ENCODE measurements at regions not wholly inside any gene's neighbourhood (a gene's known extent, or its start where the extent isn't known, plus 50 kb on each side); places are given as distances from the start of the nearest gene placed in this dataset.

GRCh38 chr19:30897553-30897952, 451.7 kb downstream of the TSHZ3 start:
- no peaks in the 10 kb centered on the region for H3K4me1 ChIP-seq (ENCODE audit: control insufficient read depth in 1 of 2, insufficient read depth in 2 of 2, low read length in 2 of 2)
- no peak overlapping the region for H3K27ac ChIP-seq (ENCODE audit: low read depth, low read length)
- no peaks in the 10 kb centered on the region for H3K9me3 ChIP-seq (ENCODE audit: control insufficient read depth in 1 of 2, low read length in 2 of 2)
- H3K36me3 ChIP-seq (ENCODE audit: control insufficient read depth in 1 of 2, insufficient read depth in 2 of 2, low read length in 2 of 2) = no peaks in the 10 kb centered on the region
- no peak overlapping the region for H3K9ac ChIP-seq (ENCODE audit: low read depth in 1 of 2, low read length in 2 of 2)
- H3K4me3 ChIP-seq (ENCODE audit: low read depth in 1 of 2, low read length in 2 of 2) = no peak overlapping the region
- no peaks in the 10 kb centered on the region for H3K27me3 ChIP-seq (ENCODE audit: control insufficient read depth in 1 of 2, insufficient read depth in 2 of 2, low read length in 2 of 2)

DNA sequence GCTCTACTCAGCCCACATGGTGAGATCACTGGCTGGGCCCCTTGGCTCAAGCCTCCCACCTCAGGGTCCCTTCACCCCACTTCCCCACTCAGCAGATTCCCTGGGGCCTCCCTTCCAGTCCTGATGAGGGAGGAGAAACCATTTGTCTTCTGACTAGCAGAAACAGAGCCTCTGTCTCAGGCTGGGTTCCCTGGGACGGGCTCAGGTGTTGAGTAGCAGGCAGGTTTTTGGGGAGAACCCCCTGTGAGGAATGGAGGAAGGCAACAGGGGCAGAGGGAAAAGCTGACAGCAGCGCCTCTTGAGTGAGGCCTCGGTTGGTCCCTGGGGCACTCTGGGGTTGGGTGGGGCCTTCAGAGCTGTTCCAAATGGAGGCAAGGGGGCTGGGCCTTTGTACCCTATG, 452.2 kb downstream of the TSHZ3 start:
- Histone ChIP-seq H3K9ac (ENCODE audit: low read depth in 1 of 2, low read length in 2 of 2) (no peak overlapping the region), H3K9me3 (ENCODE audit: control insufficient read depth in 1 of 2, low read length in 2 of 2) (no peaks in the 10 kb centered on the region), H3K27ac (ENCODE audit: low read depth, low read length) (no peak overlapping the region), H3K27me3 (ENCODE audit: control insufficient read depth in 1 of 2, insufficient read depth in 2 of 2, low read length in 2 of 2) (no peaks in the 10 kb centered on the region), H3K4me1 (ENCODE audit: control insufficient read depth in 1 of 2, insufficient read depth in 2 of 2, low read length in 2 of 2) (no peaks in the 10 kb centered on the region), H3K36me3 (ENCODE audit: control insufficient read depth in 1 of 2, insufficient read depth in 2 of 2, low read length in 2 of 2) (no peaks in the 10 kb centered on the region), H3K4me3 (ENCODE audit: low read depth in 1 of 2, low read length in 2 of 2) (no peak overlapping the region)

DNA sequence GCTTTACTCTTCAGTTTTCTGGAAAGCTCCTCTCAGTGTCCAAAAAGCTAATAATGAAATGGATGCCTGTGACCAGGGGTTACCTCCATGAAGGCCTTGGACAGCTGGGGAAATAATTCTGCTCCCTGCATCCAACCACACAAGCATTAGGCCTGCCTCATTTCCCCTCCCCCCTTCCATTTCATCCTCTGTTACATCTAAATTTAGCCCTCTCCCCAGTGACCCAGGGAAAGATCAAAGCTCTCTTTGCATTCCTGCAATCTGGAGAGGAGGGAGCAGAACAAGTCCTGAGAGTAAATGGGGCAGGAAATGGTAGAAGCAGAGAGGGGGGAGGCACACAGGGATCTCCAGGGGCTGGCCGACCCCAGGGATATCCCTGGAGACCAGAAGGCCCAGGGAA, 452.7 kb downstream of the TSHZ3 start:
- no peak overlapping the region for H3K27ac ChIP-seq (ENCODE audit: low read depth, low read length)
- no peak overlapping the region for H3K4me3 ChIP-seq (ENCODE audit: low read depth in 1 of 2, low read length in 2 of 2)
- no peaks in the 10 kb centered on the region for H3K27me3 ChIP-seq (ENCODE audit: control insufficient read depth in 1 of 2, insufficient read depth in 2 of 2, low read length in 2 of 2)

DNA sequence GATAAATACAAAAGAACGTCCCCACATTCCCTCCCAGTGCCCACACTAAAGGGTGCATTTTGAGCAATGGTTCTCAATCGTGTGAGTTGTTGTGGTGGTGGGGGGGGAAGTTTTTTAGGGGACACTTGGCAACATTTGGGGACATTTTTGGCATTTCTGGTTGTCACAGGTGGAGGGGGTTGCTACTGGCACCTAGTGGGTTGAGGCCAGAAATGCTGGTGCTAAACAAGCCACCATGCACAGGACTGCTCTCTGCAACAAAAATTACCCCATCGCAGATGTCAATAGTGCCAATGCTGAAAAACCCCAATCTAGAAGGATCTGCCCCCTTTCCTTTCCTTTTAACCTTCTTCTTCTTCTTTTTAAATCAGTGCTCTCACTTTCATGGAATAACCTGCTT, 453.3 kb downstream of the TSHZ3 start:
- Histone ChIP-seq H3K27me3 (ENCODE audit: control insufficient read depth in 1 of 2, insufficient read depth in 2 of 2, low read length in 2 of 2) (no peaks in the 10 kb centered on the region), H3K4me1 (ENCODE audit: control insufficient read depth in 1 of 2, insufficient read depth in 2 of 2, low read length in 2 of 2) (no peaks in the 10 kb centered on the region), H3K36me3 (ENCODE audit: control insufficient read depth in 1 of 2, insufficient read depth in 2 of 2, low read length in 2 of 2) (no peaks in the 10 kb centered on the region), H3K4me3 (ENCODE audit: low read depth in 1 of 2, low read length in 2 of 2) (no peak overlapping the region), H3K9me3 (ENCODE audit: control insufficient read depth in 1 of 2, low read length in 2 of 2) (no peaks in the 10 kb centered on the region), H3K27ac (ENCODE audit: low read depth, low read length) (no peak overlapping the region), H3K9ac (ENCODE audit: low read depth in 1 of 2, low read length in 2 of 2) (no peak overlapping the region)

More for the DNA sequence above, 452.7 kb downstream of the TSHZ3 start:
- H3K9ac ChIP-seq (ENCODE audit: low read depth in 1 of 2, low read length in 2 of 2) = no peak overlapping the region
- no peaks in the 10 kb centered on the region for H3K36me3 ChIP-seq (ENCODE audit: control insufficient read depth in 1 of 2, insufficient read depth in 2 of 2, low read length in 2 of 2)
- no peaks in the 10 kb centered on the region for H3K9me3 ChIP-seq (ENCODE audit: control insufficient read depth in 1 of 2, low read length in 2 of 2)
- H3K4me1 ChIP-seq (ENCODE audit: control insufficient read depth in 1 of 2, insufficient read depth in 2 of 2, low read length in 2 of 2) = no peaks in the 10 kb centered on the region

- no peaks in the 10 kb centered on the region for H3K36me3 ChIP-seq (ENCODE audit: control insufficient read depth in 1 of 2, insufficient read depth in 2 of 2, low read length in 2 of 2)
- H3K4me1 ChIP-seq (ENCODE audit: control insufficient read depth in 1 of 2, insufficient read depth in 2 of 2, low read length in 2 of 2) = no peaks in the 10 kb centered on the region
- H3K9ac ChIP-seq (ENCODE audit: low read depth in 1 of 2, low read length in 2 of 2) = no peak overlapping the region
- H3K9me3 ChIP-seq (ENCODE audit: control insufficient read depth in 1 of 2, low read length in 2 of 2) = no peaks in the 10 kb centered on the region
- no peaks in the 10 kb centered on the region for H3K27me3 ChIP-seq (ENCODE audit: control insufficient read depth in 1 of 2, insufficient read depth in 2 of 2, low read length in 2 of 2)
- H3K4me3 ChIP-seq (ENCODE audit: low read depth in 1 of 2, low read length in 2 of 2) = no peak overlapping the region
- H3K27ac ChIP-seq (ENCODE audit: low read depth, low read length) = no peak overlapping the region
These were observed 458.2 kb downstream of the TSHZ3 start for GRCh38 chr19:30891051-30891450.

GRCh38 chr19:30890033-30890432, 459.2 kb downstream of the TSHZ3 start:
- Histone ChIP-seq H3K4me3 (ENCODE audit: low read depth in 1 of 2, low read length in 2 of 2) (no peak overlapping the region), H3K9ac (ENCODE audit: low read depth in 1 of 2, low read length in 2 of 2) (no peak overlapping the region), H3K4me1 (ENCODE audit: control insufficient read depth in 1 of 2, insufficient read depth in 2 of 2, low read length in 2 of 2) (no peaks in the 10 kb centered on the region), H3K9me3 (ENCODE audit: control insufficient read depth in 1 of 2, low read length in 2 of 2) (no peaks in the 10 kb centered on the region), H3K27me3 (ENCODE audit: control insufficient read depth in 1 of 2, insufficient read depth in 2 of 2, low read length in 2 of 2) (no peaks in the 10 kb centered on the region), H3K27ac (ENCODE audit: low read depth, low read length) (no peak overlapping the region), H3K36me3 (ENCODE audit: control insufficient read depth in 1 of 2, insufficient read depth in 2 of 2, low read length in 2 of 2) (no peaks in the 10 kb centered on the region)

- H3K9me3 ChIP-seq (ENCODE audit: control insufficient read depth in 1 of 2, low read length in 2 of 2) = no peaks in the 10 kb centered on the region
- H3K27ac ChIP-seq (ENCODE audit: low read depth, low read length) = no peak overlapping the region
- no peaks in the 10 kb centered on the region for H3K27me3 ChIP-seq (ENCODE audit: control insufficient read depth in 1 of 2, insufficient read depth in 2 of 2, low read length in 2 of 2)
- H3K36me3 ChIP-seq (ENCODE audit: control insufficient read depth in 1 of 2, insufficient read depth in 2 of 2, low read length in 2 of 2) = no peaks in the 10 kb centered on the region
- no peaks in the 10 kb centered on the region for H3K4me1 ChIP-seq (ENCODE audit: control insufficient read depth in 1 of 2, insufficient read depth in 2 of 2, low read length in 2 of 2)
- H3K9ac ChIP-seq (ENCODE audit: low read depth in 1 of 2, low read length in 2 of 2) = no peak overlapping the region
- no peak overlapping the region for H3K4me3 ChIP-seq (ENCODE audit: low read depth in 1 of 2, low read length in 2 of 2)
These were observed 460.3 kb downstream of the TSHZ3 start for GRCh38 chr19:30888937-30889336.

DNA sequence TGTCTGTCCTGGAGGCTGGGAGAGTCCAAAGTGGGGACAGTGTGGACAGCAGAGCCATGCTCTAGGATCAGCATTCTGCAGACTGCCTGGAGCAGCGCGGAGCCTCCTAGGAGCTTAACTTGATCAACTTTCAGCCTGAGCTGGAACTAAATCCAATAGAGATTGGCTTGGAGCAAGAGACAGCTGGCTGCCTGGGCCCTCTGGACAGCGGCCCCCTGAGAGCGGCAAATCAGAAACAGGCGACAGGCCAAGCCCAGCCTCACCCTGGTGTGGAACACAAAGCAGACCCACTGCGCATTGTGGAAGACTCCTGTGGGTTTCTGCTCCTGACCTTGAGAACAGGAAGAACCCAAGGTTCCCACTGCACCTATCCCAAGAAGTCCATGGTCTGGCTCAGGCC, 462.2 kb downstream of the TSHZ3 start:
- Histone ChIP-seq H3K27ac (ENCODE audit: low read depth, low read length) (no peak overlapping the region), H3K36me3 (ENCODE audit: control insufficient read depth in 1 of 2, insufficient read depth in 2 of 2, low read length in 2 of 2) (no peaks in the 10 kb centered on the region), H3K4me1 (ENCODE audit: control insufficient read depth in 1 of 2, insufficient read depth in 2 of 2, low read length in 2 of 2) (no peaks in the 10 kb centered on the region), H3K9me3 (ENCODE audit: control insufficient read depth in 1 of 2, low read length in 2 of 2) (no peaks in the 10 kb centered on the region), H3K27me3 (ENCODE audit: control insufficient read depth in 1 of 2, insufficient read depth in 2 of 2, low read length in 2 of 2) (no peaks in the 10 kb centered on the region), H3K4me3 (ENCODE audit: low read depth in 1 of 2, low read length in 2 of 2) (no peak overlapping the region), H3K9ac (ENCODE audit: low read depth in 1 of 2, low read length in 2 of 2) (no peak overlapping the region)

DNA sequence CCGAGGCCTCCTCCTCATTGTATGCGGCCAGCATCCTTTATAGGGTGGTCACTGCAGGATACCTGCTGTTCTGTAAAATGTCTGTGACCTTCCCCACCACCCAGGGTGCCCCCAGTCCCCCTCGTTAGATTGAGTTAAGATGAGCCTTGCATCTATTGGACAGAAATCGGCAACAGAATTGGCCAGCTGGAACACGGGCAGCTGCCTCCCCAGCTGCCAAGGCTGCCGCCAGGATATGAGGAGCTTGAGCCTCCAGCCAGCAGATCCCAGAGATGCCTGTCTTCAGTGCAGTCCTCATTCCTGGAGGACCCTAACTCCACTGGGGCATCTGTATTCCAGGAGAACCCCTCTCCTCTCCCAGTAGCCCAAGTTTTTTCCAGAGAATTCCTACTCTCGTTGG, 463.0 kb downstream of the TSHZ3 start:
- Histone ChIP-seq H3K27ac (ENCODE audit: low read depth, low read length) (no peak overlapping the region), H3K4me3 (ENCODE audit: low read depth in 1 of 2, low read length in 2 of 2) (no peak overlapping the region)

GRCh38 chr19:30884146-30884812, 465.0 kb downstream of the TSHZ3 start:
- no peaks in the 10 kb centered on the region for H3K9me3 ChIP-seq (ENCODE audit: control insufficient read depth in 1 of 2, low read length in 2 of 2)
- no peaks in the 10 kb centered on the region for H3K36me3 ChIP-seq (ENCODE audit: control insufficient read depth in 1 of 2, insufficient read depth in 2 of 2, low read length in 2 of 2)
- no peaks in the 10 kb centered on the region for H3K27me3 ChIP-seq (ENCODE audit: control insufficient read depth in 1 of 2, insufficient read depth in 2 of 2, low read length in 2 of 2)
- H3K9ac ChIP-seq (ENCODE audit: low read depth in 1 of 2, low read length in 2 of 2) = no peak overlapping the region
- no peak overlapping the region for H3K4me3 ChIP-seq (ENCODE audit: low read depth in 1 of 2, low read length in 2 of 2)
- no peak overlapping the region for H3K27ac ChIP-seq (ENCODE audit: low read depth, low read length)
- H3K4me1 ChIP-seq (ENCODE audit: control insufficient read depth in 1 of 2, insufficient read depth in 2 of 2, low read length in 2 of 2) = no peaks in the 10 kb centered on the region

More for the DNA sequence above, 463.0 kb downstream of the TSHZ3 start:
- no peaks in the 10 kb centered on the region for H3K9me3 ChIP-seq (ENCODE audit: control insufficient read depth in 1 of 2, low read length in 2 of 2)
- no peaks in the 10 kb centered on the region for H3K4me1 ChIP-seq (ENCODE audit: control insufficient read depth in 1 of 2, insufficient read depth in 2 of 2, low read length in 2 of 2)
- no peaks in the 10 kb centered on the region for H3K27me3 ChIP-seq (ENCODE audit: control insufficient read depth in 1 of 2, insufficient read depth in 2 of 2, low read length in 2 of 2)
- no peak overlapping the region for H3K9ac ChIP-seq (ENCODE audit: low read depth in 1 of 2, low read length in 2 of 2)
- H3K36me3 ChIP-seq (ENCODE audit: control insufficient read depth in 1 of 2, insufficient read depth in 2 of 2, low read length in 2 of 2) = no peaks in the 10 kb centered on the region

DNA sequence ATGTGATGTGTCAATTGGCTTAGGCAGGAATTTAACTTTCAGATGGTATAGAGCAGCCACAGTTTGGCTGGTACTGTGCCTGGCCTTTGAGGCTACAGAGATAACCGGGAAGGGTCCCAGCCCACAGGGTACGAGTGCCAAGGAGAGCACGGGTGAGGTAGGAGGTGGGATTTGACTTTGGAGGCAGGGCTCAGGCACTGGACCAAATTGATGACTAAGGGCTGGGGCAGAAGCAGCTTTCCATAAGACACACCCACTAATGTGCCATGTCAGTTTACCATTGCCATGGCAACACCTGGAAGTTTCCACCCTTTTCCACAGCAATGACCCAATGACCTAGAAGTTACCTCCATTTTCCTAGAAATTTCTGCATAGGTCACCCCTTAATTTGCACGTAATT, 466.2 kb downstream of the TSHZ3 start:
- H3K4me3 ChIP-seq (ENCODE audit: low read depth in 1 of 2, low read length in 2 of 2) = no peak overlapping the region
- no peaks in the 10 kb centered on the region for H3K36me3 ChIP-seq (ENCODE audit: control insufficient read depth in 1 of 2, insufficient read depth in 2 of 2, low read length in 2 of 2)
- H3K27me3 ChIP-seq (ENCODE audit: control insufficient read depth in 1 of 2, insufficient read depth in 2 of 2, low read length in 2 of 2) = no peaks in the 10 kb centered on the region
- no peak overlapping the region for H3K9ac ChIP-seq (ENCODE audit: low read depth in 1 of 2, low read length in 2 of 2)
- no peaks in the 10 kb centered on the region for H3K9me3 ChIP-seq (ENCODE audit: control insufficient read depth in 1 of 2, low read length in 2 of 2)
- no peak overlapping the region for H3K27ac ChIP-seq (ENCODE audit: low read depth, low read length)
- no peaks in the 10 kb centered on the region for H3K4me1 ChIP-seq (ENCODE audit: control insufficient read depth in 1 of 2, insufficient read depth in 2 of 2, low read length in 2 of 2)
